ENCODE measurements at regions not wholly inside any gene's neighbourhood (a gene's known extent, or its start where the extent isn't known, plus 50 kb on each side); places are given as distances from the start of the nearest gene placed in this dataset.
"Not testable (repeated sequence)": the region's sequence is repeated elsewhere in the genome, so short reads cannot be mapped to it uniquely, and the experiment has no call there.

- not testable (repeated sequence) for DNase-seq (ENCODE audit: low read depth in 2 of 2, low spot score in 1 of 2)
These were observed 139.4 kb upstream of the TOP1 start for GRCh38 chr20:40889266-40889665.

GRCh38 chr20:40890181-40890580 is 138.4 kb upstream of the TOP1 start:
- no peak for DNase-seq (ENCODE audit: low read depth in 2 of 2, low spot score in 1 of 2)

DNA sequence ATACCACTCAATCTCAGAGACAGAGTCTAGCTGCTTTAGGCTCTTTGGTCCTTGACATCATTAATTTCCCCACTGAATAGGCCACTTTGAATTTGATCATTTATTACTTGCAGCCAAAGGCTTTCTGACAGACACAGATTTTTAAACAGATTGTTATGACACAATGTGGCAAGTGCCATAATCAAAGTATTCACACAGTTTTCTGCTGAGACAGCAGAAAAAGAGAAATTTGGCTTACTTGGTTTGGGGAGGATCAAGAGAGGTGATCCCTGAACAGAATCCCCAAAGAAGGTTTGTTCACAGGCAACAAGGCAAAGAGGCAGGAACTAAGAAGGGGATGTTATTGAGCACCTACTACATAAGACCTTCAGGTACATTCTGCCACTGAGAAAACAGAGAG is 138.0 kb upstream of the TOP1 start:
- DNase-seq (ENCODE audit: low read depth in 2 of 2, low spot score in 1 of 2): no peak

GRCh38 chr20:40891351-40891750 is 137.3 kb upstream of the TOP1 start:
- DNase-seq (ENCODE audit: low read depth in 2 of 2, low spot score in 1 of 2): no peak

DNA sequence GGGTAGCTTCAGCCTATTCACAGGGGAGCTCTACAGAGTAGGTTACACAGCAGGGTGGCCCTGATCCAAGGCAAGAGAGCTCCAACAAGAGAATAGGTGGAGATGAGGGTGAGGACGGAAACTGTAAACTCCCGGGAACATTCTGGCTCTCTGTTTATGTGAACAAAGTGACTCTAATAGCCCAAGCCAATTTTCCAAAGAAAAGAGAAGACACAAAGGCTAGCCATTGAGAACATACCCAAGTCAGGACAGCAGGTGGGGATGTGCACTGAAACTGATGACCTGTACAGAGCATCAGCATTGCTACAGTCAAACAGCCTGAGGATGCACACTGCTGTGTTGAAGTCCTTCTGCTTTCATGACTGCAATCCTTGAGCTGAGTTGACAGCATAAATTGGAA is 136.0 kb upstream of the TOP1 start:
- DNase-seq (ENCODE audit: low read depth in 2 of 2, low spot score in 1 of 2): no peak

- no peak for DNase-seq (ENCODE audit: low read depth in 2 of 2, low spot score in 1 of 2)
These were observed 134.9 kb upstream of the TOP1 start for GRCh38 chr20:40893610-40894236.

DNA sequence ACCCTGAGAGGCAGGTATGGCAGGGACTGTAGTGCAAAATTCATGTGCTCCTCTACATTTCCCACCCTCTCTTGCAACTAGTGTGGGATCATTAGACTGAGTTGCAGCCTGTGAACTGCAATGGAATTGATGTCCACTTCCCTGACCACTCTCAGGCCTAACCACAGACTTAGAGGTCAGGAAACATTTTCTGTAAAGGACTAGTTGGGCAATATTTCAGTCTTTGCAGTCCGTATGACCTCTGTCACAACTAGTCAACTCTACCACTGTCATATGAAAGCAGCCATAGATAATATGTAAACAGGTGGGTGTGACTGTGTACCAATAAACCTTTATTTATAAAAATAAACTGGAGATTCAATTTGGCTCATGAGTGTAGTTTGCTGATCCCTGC is 134.4 kb upstream of the TOP1 start:
- no peak for DNase-seq (ENCODE audit: low read depth in 2 of 2, low spot score in 1 of 2)

DNA sequence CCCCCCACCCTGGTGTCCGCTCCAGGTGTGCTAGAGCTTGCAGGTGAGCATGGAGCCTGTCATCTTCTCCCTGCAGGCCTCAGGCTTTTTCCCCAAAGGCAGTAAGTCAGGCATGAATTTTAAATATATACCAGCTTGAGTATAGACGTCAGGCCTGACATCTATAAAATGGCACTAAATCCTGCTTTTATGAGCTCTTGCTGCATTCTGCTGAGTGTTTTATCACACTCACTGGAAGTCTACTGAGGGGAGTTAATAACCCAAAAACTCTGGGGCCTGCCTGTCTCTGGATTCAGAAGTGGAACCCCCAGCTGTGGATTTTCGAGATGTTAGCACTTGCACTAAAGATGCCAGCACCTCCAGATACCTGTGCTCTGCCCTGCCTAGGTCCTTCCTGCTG is 133.4 kb upstream of the TOP1 start:
- no peak for DNase-seq (ENCODE audit: low read depth in 2 of 2, low spot score in 1 of 2)

DNA sequence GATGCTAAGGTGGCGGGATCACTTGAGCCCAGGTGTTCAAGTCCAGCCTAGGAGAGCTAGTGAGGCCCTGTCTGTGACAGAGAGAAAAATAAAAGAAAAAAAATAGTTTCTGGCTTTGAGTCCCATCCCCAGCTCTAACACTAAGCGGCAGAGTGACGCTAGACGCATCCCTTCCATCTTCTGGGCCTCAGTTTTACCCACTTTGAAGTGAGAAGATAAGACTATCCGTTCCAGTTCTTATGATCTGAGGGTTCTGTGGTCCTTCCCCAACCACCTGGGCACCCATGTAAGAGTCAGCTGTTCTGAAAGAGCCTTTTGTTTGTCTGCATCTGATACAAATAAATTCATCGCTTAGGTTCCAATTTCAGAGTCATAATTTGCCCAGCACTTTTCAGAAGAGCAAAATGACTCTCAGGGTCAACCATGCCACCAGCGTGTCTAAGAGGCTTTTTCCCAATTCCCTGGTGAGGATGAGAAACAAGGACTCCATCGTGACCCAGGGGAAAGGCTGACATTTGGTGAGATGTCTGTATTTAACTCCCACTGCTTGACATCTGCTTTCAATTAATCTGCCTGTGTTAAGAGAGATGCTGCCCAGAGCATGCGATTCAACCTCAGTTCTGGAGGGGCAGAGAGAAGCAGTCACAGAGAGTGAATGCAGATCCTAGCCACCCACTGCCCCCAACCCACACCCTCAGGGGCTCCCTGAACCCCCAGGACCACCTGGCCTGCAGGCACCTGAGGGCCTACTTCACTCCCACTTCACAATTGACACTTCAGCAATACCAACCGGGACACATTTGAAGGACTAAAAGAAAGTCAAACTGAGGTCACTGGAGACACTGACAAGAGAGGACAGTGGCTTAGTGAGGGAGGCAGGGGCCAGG is 131.6 kb upstream of the TOP1 start:
- DNase-seq (ENCODE audit: low read depth in 2 of 2, low spot score in 1 of 2): no peak

DNA sequence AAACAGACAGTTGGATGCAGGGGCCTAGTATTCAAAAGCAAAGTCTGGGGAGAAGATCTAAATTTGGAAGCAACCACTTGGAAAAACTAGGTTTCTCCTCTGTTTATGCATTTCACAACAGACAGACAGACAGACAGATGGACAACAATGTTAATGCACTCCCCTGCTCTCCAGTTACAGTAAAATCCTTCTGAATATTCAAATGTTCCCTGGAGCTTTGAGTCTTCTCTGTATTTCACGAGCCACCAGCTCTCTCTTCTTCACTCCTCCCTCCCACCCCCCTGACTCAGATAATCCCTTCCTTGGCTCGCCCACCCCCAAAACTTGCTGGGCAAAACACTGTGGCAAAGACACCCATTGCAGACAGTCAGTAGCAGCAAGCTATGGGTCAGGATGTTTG is 129.3 kb upstream of the TOP1 start:
- DNase-seq (ENCODE audit: low read depth in 2 of 2, low spot score in 1 of 2): no peak

DNA sequence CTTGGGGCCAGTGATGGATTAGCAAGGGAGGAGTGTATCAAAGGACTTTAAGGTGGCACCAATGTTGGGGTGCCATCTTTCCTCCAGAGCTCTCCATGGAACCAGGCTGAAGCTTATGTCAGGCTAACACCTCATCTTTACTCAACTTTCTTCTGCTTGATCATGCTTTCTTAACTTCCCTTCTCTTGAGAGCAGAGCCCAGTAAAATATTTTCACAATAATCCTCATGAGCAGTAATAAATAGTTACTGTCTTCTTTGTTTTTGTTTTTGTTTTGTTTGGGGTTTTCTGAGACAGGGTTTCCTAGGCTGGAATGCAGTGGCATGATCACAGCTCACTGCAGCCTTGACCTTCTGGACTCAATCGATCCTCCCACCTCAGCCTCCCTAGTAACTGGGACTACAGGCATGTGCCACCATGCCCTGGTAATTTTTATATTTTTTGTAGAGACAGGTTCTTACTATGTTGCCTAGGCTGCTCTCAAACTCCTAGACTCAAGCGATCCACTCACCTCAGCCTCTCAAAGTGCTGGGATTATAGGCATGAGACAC is 127.9 kb upstream of the TOP1 start:
- DNase-seq (ENCODE audit: low read depth in 2 of 2, low spot score in 1 of 2): no peak

GRCh38 chr20:40902661-40903060 is 126.0 kb upstream of the TOP1 start:
- DNase-seq (ENCODE audit: low read depth in 2 of 2, low spot score in 1 of 2): no peak

DNA sequence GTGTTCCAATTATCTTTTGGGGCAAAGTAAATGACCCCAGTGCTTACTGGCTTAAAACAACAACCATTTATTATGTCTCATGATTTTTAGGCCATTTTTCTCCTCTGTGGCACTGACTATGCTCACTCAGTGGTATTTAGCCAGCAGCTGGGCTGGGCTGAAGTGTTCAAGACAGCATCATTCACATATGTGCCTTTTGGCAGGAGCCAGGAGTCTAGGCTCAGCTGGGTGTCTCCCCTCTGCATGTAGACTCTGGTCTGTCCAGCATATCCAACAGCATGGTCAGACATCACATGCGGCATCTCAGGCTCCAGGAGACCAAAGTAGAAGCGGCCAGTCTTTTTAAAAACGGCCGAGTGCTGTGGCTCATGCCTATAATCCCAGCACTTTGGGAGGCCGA is 120.3 kb upstream of the TOP1 start:
- no peak for DNase-seq (ENCODE audit: low read depth in 2 of 2, low spot score in 1 of 2)

DNA sequence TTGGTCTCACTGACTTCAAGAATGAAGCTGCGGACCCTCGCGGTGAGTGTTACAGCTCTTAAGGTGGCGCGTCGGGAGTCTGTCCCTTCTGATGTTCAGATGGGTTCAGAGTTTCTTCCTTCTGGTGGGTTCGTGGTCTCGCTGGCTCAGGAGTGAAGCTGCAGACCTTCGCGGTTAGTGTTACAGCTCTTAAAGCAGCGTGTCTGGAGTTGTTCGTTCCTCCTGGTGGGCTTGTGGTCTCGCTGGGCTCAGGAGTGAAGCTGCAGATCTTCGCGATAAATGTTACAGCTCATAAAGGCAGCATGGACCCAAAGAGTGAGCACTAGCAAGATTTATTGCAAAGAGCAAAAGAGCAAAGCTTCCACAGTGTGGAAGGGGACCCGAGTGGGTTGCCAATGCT is 119.1 kb upstream of the TOP1 start:
- DNase-seq (ENCODE audit: low read depth in 2 of 2, low spot score in 1 of 2): not testable (repeated sequence)

DNA sequence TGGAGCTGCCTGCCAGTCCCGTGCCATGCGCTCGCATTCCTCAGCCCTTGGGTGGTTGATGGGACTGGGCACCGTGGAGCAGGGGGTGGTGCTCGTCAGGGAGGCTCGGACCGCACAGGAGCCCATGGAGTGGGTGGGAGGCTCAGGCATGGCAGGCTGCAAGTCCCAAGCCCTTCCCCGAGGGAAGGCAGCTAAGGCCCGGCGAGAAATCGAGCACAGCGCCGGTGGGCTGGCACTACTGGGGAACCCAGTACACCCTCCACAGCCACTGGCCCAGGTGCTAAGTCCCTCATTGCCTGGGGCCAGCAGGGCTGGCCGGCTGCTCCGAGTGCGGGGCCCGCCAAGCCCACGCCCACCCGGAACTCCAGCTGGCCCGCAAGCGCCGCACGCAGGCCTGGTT is 118.2 kb upstream of the TOP1 start:
- not testable (repeated sequence) for DNase-seq (ENCODE audit: low read depth in 2 of 2, low spot score in 1 of 2)

- DNase-seq (ENCODE audit: low read depth in 2 of 2, low spot score in 1 of 2): not testable (repeated sequence)
These were observed 117.5 kb upstream of the TOP1 start for GRCh38 chr20:40911152-40911551.

- DNase-seq (ENCODE audit: low read depth in 2 of 2, low spot score in 1 of 2): no peak
These were observed 115.1 kb upstream of the TOP1 start for GRCh38 chr20:40913224-40914185.

DNA sequence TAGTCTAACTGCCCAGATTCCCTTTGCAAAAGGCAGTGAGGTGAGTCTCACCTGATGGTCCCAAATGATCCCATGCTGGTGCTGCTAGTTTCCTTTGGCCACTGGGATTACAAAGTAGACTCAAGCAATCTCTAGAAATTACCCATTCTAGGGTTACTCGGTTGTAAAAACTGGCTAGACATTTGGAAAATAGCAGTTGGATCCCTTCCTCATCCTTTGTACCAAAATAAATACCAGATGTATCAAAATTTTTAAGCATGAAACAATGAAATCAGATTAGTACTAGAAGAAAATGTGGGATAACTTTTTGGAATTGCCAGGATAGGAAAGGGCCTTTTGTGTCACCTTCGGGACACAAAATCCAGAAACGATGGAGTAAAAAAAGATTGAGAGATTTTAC is 112.9 kb upstream of the TOP1 start:
- DNase-seq (ENCODE audit: low read depth in 2 of 2, low spot score in 1 of 2): no peak

DNA sequence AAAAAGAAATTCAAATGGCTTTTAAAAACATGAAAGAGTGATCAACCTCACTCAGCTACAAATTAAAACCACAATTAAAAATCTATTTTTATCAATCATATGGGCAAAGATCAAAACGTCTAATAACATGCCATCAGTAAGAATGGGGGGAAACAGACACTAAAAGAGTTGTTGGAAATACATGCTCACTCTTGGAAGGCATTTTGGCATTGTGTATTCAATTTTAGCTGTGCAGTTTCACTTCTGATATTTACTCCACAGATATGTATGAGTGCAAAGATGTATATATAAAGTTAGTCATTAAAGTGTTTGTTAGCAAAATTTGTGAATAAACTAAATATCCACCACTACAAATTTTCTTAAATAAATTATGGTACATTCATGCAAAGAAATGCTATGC is 112.3 kb upstream of the TOP1 start:
- no peak for DNase-seq (ENCODE audit: low read depth in 2 of 2, low spot score in 1 of 2)

GRCh38 chr20:40920291-40920690 is 108.3 kb upstream of the TOP1 start:
- no peak for DNase-seq (ENCODE audit: low read depth in 2 of 2, low spot score in 1 of 2)

DNA sequence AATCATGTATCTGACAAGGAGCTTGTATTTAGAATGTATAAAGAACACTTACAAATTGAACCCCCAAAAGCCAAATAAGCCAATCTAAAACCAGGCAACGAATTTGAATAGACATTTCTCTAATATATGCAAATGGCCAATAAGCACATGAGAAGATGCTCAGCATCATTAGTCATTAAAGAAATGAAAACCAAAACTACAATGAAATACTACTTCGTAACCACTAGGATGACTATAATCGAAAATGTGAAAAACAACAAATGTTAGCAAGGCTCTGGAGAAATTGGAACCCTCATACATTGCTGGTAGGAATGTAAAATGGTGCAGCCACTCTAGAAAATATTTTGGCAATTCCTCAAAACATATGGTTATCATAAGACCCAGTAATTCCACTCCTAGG is 105.8 kb upstream of the TOP1 start:
- DNase-seq (ENCODE audit: low read depth in 2 of 2, low spot score in 1 of 2): no peak
